H9 (cell line): ENCODE measurements at regions not wholly inside any gene's neighbourhood (a gene's known extent, or its start where the extent isn't known, plus 50 kb on each side); places are given as distances from the start of the nearest gene placed in this dataset.

ENCODE experiments used
- DNase-seq: peaks from one replicate; pipeline ENCODE4 v3.0.0-alpha.2; 2017
- H2AFZ ChIP-seq: one replicate; pipeline ENCODE4 v1.6.1; 2013; ENCODE audit warnings: mild to moderate bottlenecking, low read length, control low read depth, moderate library complexity
- H2AK5ac ChIP-seq: 2 replicates; pipeline ENCODE4 v1.6.1; 2013; ENCODE audit warnings: low read length, control low read depth, mixed read lengths; ENCODE audit not compliant: insufficient read length
- H2BK120ac ChIP-seq: one replicate; pipeline ENCODE4 v1.6.1; 2013; ENCODE audit warnings: low read depth, mild to moderate bottlenecking, low read length, control low read depth, inconsistent platforms; ENCODE audit not compliant: poor library complexity, severe bottlenecking
- H2BK12ac ChIP-seq: 2 replicates; pipeline ENCODE4 v1.6.1; 2013; ENCODE audit warnings: low read length, control low read depth, mixed read lengths, low read depth; ENCODE audit not compliant: insufficient read length
- H2BK15ac ChIP-seq: 2 replicates; pipeline ENCODE4 v1.6.1; 2013; ENCODE audit warnings: low read depth, low read length, control low read depth
- H2BK20ac ChIP-seq: one replicate; pipeline ENCODE4 v1.6.1; 2013; ENCODE audit warnings: low read depth, mild to moderate bottlenecking, low read length, control low read depth, inconsistent platforms; ENCODE audit not compliant: poor library complexity, severe bottlenecking
- H2BK5ac ChIP-seq: 2 replicates; pipeline ENCODE4 v1.6.1; 2013; ENCODE audit warnings: low read length, control low read depth, mixed read lengths; ENCODE audit not compliant: insufficient read length
- H3K14ac ChIP-seq: 2 replicates; pipeline ENCODE4 v1.6.1; 2013; ENCODE audit warnings: low read length, control low read depth; ENCODE audit not compliant: insufficient read depth
- H3K18ac ChIP-seq: 2 replicates; pipeline ENCODE4 v1.6.1; 2013; ENCODE audit warnings: low read depth, mild to moderate bottlenecking, mixed read lengths, low read length, control low read depth; ENCODE audit not compliant: insufficient read length
- H3K23ac ChIP-seq: 2 replicates; pipeline ENCODE4 v1.6.1; 2013; ENCODE audit warnings: low read length, control low read depth, mixed read lengths, low read depth; ENCODE audit not compliant: insufficient read length
- H3K23me2 ChIP-seq: 2 replicates; pipeline ENCODE4 v1.6.1; 2013; ENCODE audit warnings: low read depth, mild to moderate bottlenecking, mixed read lengths, low read length, control low read depth; ENCODE audit not compliant: insufficient read length, poor library complexity, severe bottlenecking
- H3K27ac ChIP-seq: 2 replicates; pipeline ENCODE4 v1.5.1; 2013; ENCODE audit warnings: low read length, control low read depth, mixed read lengths, low read depth; ENCODE audit not compliant: insufficient read length
- H3K27me3 ChIP-seq: 2 replicates; pipeline ENCODE4 v1.6.1; 2013; ENCODE audit warnings: low read length, control low read depth, inconsistent platforms; ENCODE audit not compliant: insufficient read depth
- H3K4ac ChIP-seq: 2 replicates; pipeline ENCODE4 v1.6.1; 2013; ENCODE audit warnings: low read depth, mild to moderate bottlenecking, control low read depth, inconsistent platforms, low read length, moderate library complexity
- H3K4me1 ChIP-seq: 2 replicates; pipeline ENCODE4 v1.6.1; 2013; ENCODE audit warnings: low read length, control low read depth, inconsistent platforms; ENCODE audit not compliant: insufficient read depth
- H3K4me2 ChIP-seq: 2 replicates; pipeline ENCODE4 v1.6.1; 2013; ENCODE audit warnings: low read length, control low read depth, mixed read lengths; ENCODE audit not compliant: insufficient read length, insufficient read depth
- H3K56ac ChIP-seq: 2 replicates; pipeline ENCODE4 v1.6.1; 2013; ENCODE audit warnings: low read depth, mild to moderate bottlenecking, mixed read lengths, low read length, control low read depth; ENCODE audit not compliant: insufficient read length
- H3K79me1 ChIP-seq: 2 replicates; pipeline ENCODE4 v1.6.1; 2013; ENCODE audit warnings: low read depth, mild to moderate bottlenecking, moderate library complexity, low read length, control low read depth, inconsistent platforms; ENCODE audit not compliant: insufficient read depth, poor library complexity, severe bottlenecking
- H3K79me2 ChIP-seq: 2 replicates; pipeline ENCODE4 v1.6.1; 2013; ENCODE audit warnings: low read length, control low read depth, inconsistent platforms; ENCODE audit not compliant: insufficient read depth
- H3K9ac ChIP-seq: 2 replicates; pipeline ENCODE4 v1.6.1; 2013; ENCODE audit warnings: low read length, control low read depth, mixed read lengths; ENCODE audit not compliant: insufficient read length; ENCODE audit errors: extremely low read depth
- H3K9me3 ChIP-seq: one replicate; pipeline ENCODE4 v1.6.1; 2013; ENCODE audit warnings: low read depth, low read length, inconsistent platforms; ENCODE audit not compliant: control insufficient read depth
- H3T11ph ChIP-seq: one replicate; pipeline ENCODE4 v1.6.1; 2013; ENCODE audit warnings: mild to moderate bottlenecking, low read length, control low read depth, inconsistent platforms
- H4K20me1 ChIP-seq: one replicate; pipeline ENCODE4 v1.6.1; 2013; ENCODE audit not compliant: control insufficient read depth, insufficient read length, insufficient read depth
- H4K5ac ChIP-seq: 2 replicates; pipeline ENCODE4 v1.6.1; 2013; ENCODE audit warnings: low read depth, mild to moderate bottlenecking, mixed read lengths, low read length, control low read depth; ENCODE audit not compliant: insufficient read length
- H4K8ac ChIP-seq: replicated peaks from 2 replicates; pipeline ENCODE4 v1.6.1; 2013; ENCODE audit warnings: low read length, control low read depth, mixed read lengths, low read depth; ENCODE audit not compliant: insufficient read length
- H4K91ac ChIP-seq: 2 replicates; pipeline ENCODE4 v1.6.1; 2013; ENCODE audit warnings: low read depth, mild to moderate bottlenecking, moderate library complexity, mixed read lengths, low read length, control low read depth; ENCODE audit not compliant: insufficient read length
- H3K27ac Mint-ChIP-seq, 3 experiments: 2 replicates in 2 of 3; 3 replicates in 1 of 3; pipeline ENCODE4 v1.8.0; 2020 to 2021; ENCODE audit warnings: mixed read lengths in 3 of 3, mild to moderate bottlenecking in 1 of 3, moderate library complexity in 1 of 3
- H3K27me3 Mint-ChIP-seq: 2 replicates; pipeline ENCODE4 v1.8.0; 2021; ENCODE audit warnings: low read depth, mild to moderate bottlenecking, moderate library complexity, mixed read lengths
- H3K36me3 Mint-ChIP-seq, 3 experiments: 2 replicates in 2 of 3; 3 replicates in 1 of 3; pipeline ENCODE4 v1.8.0; 2020 to 2021; ENCODE audit warnings: low read depth in 3 of 3, mixed read lengths in 3 of 3; ENCODE audit not compliant: insufficient read depth in 1 of 3
- H3K4me1 Mint-ChIP-seq, 2 experiments: 2 replicates each; pipeline ENCODE4 v1.8.0; 2020; ENCODE audit warnings: mixed read lengths in 2 of 2
- H3K4me3 Mint-ChIP-seq, 2 experiments: 2 replicates in 1 of 2; 3 replicates in 1 of 2; pipeline ENCODE4 v1.8.0; 2020 to 2021; ENCODE audit warnings: mild to moderate bottlenecking in 2 of 2, mixed read lengths in 2 of 2, moderate library complexity in 1 of 2
- H3K9me3 Mint-ChIP-seq, 2 experiments: 2 replicates in 1 of 2; 3 replicates in 1 of 2; pipeline ENCODE4 v1.8.0; 2020; ENCODE audit warnings: mild to moderate bottlenecking in 2 of 2, mixed read lengths in 2 of 2, moderate library complexity in 1 of 2
- CTCF ChIP-seq: fragments of 200-600 bp; sonication (generic); conservative IDR thresholded peaks from 3 replicates; pipeline ENCODE4 v1.8.0; 2021; ENCODE audit warnings: antibody characterized with exemption, mild to moderate bottlenecking
- WGBS: extraction: QIAGEN DNeasy Blood & Tissue Kit; methylation state at CpG from one replicate; pipeline ENCODE4 v1.1.7; 2013; ENCODE audit warnings: missing lambda C conversion rate, low lambda C conversion rate, mixed read lengths; ENCODE audit not compliant: insufficient read length; ENCODE audit errors: extremely low coverage; 5-methylcytosine and 5-hydroxymethylcytosine counted together

- no peak overlapping the region for H3K4ac ChIP-seq
- Mint-ChIP-seq H3K9me3 (peaks cover 68 to 88% of the 10 kb centered on the region in 2 experiments), H3K27me3 (peaks cover 8% of the 10 kb centered on the region), H3K36me3 (peaks cover 4 to 27% (median 8%) of the 10 kb centered on the region in 3 experiments; a peak in 6 of 7 replicates), H3K27ac (no peak overlapping the region), H3K4me1 (no peaks in the 10 kb centered on the region), H3K4me3 (no peak overlapping the region)
- H3K56ac ChIP-seq = no peak overlapping the region
- H2AFZ ChIP-seq = no peak overlapping the region
- no peaks in the 10 kb centered on the region for H3K27me3 ChIP-seq
- no peak overlapping the region for H4K91ac ChIP-seq
- H3K4me1 ChIP-seq = no peaks in the 10 kb centered on the region
- H3K79me2 ChIP-seq = no peaks in the 10 kb centered on the region
- H3K9ac ChIP-seq = no peak overlapping the region
- H3K23ac ChIP-seq = no peak overlapping the region
- no peak overlapping the region for H3K27ac ChIP-seq
- H4K8ac ChIP-seq = no peak overlapping the region
- H2BK12ac ChIP-seq = no peak overlapping the region
- no peak overlapping the region for H2BK120ac ChIP-seq
- H2BK15ac ChIP-seq = no peak overlapping the region
- no peaks in the 10 kb centered on the region for H4K20me1 ChIP-seq
- DNase-seq = no peak
- H3K9me3 ChIP-seq = peaks cover 74% of the 10 kb centered on the region
- H2BK20ac ChIP-seq = no peak overlapping the region
- TF ChIP-seq CTCF = no peak
- no peak overlapping the region for H3T11ph ChIP-seq
- no peaks in the 10 kb centered on the region for H3K23me2 ChIP-seq
- no peak overlapping the region for H3K4me2 ChIP-seq
- no peak overlapping the region for H2AK5ac ChIP-seq
- no peak overlapping the region for H4K5ac ChIP-seq
- no peak overlapping the region for H2BK5ac ChIP-seq
- no peaks in the 10 kb centered on the region for H3K79me1 ChIP-seq
- no peak overlapping the region for H3K14ac ChIP-seq
- no peak overlapping the region for H3K18ac ChIP-seq
- no CpG with 5 or more reads among the region's 3 CpGs for WGBS
Observed at GRCh38 chr22:47586038-47586437, 823.6 kb downstream of the TBC1D22A start.
